Fibroblast of the aortic adventitia (primary cell): ENCODE measurements at regions not wholly inside any gene's neighbourhood (a gene's known extent, or its start where the extent isn't known, plus 50 kb on each side); places are given as distances from the start of the nearest gene placed in this dataset.
"Not testable (repeated sequence)": the region's sequence is repeated elsewhere in the genome, so short reads cannot be mapped to it uniquely, and the experiment has no call there.

Experiments
- DNase-seq: peaks from one replicate; pipeline ENCODE4 v3.0.0-alpha.2; 2010; ENCODE audit warnings: low read depth
- H3K4me3 ChIP-seq: 2 replicates; pipeline ENCODE4 v1.5.1; 2011; ENCODE audit warnings: low read depth, mild to moderate bottlenecking, control low read depth, low read length, moderate library complexity
- TF ChIP-seq, protein P1 (sequence below): IDR thresholded peaks from 2 replicates; pipeline ENCODE4 v1.5.1; 2011; ENCODE audit warnings: mild to moderate bottlenecking, low read length, control low read depth, inconsistent platforms; ENCODE audit not compliant: insufficient read depth

DNA sequence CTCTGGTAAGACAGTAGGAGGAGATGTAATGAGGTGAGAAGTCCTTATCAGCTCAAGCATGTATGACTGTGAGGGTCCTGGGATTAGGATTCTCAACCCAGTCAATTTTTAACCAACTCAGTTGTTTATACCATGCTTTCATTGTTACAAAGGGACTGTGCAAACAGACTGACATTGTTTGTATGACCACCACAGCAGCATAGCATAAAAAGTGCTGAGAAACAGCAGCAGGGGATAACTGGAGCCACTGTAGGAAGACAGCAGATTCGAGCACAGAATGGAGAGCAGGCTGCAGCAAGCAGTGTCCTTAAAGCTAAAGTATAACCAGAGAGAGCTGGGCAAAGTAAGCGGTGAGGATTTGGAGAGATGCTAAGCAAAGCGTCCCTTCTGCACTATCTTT, 829.5 kb downstream of the REEP3 start:
- DNase-seq = no peak
- TF ChIP-seq, protein P1, sequence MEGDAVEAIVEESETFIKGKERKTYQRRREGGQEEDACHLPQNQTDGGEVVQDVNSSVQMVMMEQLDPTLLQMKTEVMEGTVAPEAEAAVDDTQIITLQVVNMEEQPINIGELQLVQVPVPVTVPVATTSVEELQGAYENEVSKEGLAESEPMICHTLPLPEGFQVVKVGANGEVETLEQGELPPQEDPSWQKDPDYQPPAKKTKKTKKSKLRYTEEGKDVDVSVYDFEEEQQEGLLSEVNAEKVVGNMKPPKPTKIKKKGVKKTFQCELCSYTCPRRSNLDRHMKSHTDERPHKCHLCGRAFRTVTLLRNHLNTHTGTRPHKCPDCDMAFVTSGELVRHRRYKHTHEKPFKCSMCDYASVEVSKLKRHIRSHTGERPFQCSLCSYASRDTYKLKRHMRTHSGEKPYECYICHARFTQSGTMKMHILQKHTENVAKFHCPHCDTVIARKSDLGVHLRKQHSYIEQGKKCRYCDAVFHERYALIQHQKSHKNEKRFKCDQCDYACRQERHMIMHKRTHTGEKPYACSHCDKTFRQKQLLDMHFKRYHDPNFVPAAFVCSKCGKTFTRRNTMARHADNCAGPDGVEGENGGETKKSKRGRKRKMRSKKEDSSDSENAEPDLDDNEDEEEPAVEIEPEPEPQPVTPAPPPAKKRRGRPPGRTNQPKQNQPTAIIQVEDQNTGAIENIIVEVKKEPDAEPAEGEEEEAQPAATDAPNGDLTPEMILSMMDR = no peak
- H3K4me3 ChIP-seq = no peak overlapping the region

DNA sequence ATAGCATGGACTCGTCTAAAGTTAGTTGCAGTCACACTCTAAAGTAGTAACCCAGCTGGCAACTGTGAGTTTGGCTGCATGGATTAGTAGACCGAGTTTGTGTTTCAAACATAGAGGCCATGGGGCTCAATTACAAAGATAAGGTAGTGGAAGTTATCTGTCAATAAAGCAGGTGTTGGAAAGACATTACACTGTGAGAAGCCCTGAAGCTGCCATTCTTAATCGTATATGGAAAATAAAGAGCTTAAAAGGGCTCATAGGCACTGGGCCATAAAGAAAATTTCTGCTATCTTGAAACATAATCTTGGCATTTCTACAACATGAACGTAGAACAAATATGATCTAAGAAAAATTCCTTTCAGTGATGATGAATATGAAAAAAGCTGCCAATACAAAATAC, 837.7 kb downstream of the REEP3 start:
- DNase-seq = no peak
- no peak overlapping the region for H3K4me3 ChIP-seq
- TF ChIP-seq, protein P1 = no peak

DNA sequence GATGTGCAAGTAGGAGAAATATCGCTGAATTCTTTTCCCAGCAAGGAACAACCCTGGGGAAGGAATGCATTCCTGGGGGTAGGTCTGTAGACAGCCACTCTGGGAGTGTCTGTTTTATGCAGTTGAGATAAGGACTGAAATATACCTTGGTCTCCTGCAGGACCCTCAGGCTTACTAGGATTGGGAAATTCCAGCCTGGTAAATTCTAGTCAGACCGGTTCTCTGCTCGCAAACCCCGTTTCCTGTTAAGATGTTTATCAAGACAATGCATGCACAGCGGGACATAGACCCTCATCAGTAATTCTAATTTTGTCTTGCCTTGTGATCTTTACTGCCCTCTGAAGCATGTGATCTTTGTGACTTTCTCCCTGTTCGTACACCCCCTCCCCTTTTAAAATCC, 839.0 kb downstream of the REEP3 start:
- H3K4me3 ChIP-seq, DNase-seq: not testable (repeated sequence)

DNA sequence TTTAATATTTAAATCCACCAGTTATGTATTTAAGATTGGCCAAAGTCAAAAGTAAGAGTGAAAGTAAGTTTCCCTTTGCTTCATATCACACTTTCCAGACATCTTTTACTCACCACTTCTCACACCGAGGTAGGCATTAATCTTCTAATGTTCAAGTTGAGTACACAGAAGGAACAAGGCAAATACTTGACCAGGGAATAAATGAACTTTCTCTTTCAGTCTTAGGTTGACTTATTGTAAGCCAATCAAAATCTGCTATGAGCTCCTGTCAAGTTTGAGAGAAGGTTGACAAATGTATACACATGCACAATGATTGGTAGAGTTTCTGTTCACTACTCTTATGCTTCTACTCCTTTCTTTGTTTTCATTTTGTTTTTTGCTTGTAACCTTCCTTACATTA, 842.5 kb downstream of the REEP3 start:
- TF ChIP-seq, protein P1 = no peak
- no peak overlapping the region for H3K4me3 ChIP-seq
- no peak for DNase-seq

DNA sequence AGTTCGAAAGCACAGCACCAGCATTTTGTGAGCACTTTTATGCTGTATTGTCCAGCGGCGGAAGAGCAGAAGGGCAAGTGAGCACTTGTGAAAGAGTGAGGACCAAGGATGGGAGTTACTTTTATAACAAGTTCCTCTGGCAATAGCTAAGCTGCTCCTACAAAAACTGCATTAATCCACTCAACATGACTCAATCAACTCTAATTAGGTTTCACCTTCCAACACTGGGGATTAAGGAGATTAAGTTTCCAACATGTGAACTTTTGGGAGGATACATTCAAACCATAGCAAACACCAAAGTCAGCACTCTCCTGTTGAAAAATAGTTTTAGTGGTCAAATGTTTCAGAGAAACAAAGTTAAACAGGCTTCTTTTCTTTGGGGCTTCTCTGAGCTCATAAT, 844.5 kb downstream of the REEP3 start:
- DNase-seq = no peak
- TF ChIP-seq, protein P1 = no peak

DNA sequence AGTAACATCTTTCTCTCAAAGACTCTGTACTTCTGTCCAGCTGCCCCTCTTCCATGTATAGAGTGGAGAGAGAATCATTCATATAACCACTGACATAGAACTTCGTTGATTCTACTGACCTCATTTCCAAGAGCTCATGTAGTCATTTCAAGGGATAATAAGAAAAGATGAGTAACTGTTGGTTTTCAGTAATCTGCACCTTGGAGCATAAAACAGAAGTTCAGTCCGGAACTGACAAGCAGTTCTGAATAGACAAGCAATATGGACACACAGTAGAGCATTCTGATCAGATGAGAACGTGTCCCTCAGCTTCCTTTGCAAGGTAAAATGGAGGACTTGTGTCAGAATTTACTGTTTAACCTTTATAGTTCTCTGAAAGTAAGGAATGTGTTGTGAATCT, 847.1 kb downstream of the REEP3 start:
- DNase-seq = no peak
- TF ChIP-seq, protein P1 = no peak
- H3K4me3 ChIP-seq = no peak overlapping the region

More for the DNA sequence above, 844.5 kb downstream of the REEP3 start:
- no peak overlapping the region for H3K4me3 ChIP-seq

DNA sequence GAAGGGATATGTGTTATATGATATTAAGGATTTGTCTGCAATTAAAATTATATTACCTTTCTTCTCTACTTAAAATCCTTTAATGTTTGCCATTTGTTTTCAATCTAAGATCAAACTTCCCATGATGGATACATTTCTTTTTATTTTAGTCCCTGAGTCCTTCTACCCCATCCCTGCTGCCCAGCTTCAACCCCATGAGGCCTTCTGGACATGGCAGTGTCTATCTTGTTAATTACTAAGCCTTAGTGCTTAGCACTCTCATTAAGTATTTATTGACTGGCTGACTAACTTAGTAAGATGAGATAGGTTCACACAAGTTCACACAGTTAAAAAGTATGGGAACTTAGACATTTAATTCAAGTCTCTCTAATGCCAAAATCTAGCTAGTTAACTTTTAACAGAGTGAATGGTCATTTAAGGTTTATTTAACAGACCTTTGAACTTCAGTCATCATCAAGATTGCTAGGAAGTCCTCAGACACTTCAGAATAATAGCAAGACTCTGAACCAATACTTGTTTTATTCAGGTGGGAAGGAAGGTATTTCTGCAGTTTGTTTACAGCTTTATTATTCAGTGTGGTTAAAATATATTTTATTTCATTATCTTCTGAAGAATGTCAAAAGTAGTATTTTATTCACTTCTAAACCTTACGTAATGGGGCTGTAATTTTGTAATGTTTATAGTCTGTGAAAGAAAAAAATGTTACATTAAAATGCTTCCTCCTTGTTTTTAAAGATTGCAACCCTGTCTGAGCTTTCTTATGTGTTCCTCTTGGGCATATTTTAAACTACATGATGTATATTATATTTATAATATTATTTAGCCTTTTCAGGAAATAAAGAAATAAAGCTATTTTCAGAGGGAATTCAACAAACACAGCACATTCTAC, 848.9 kb downstream of the REEP3 start:
- H3K4me3 ChIP-seq = no peak overlapping the region
- DNase-seq = no peak
- TF ChIP-seq, protein P1 = no peak
